Neuronal stem cell (in vitro differentiated cells): ENCODE measurements at regions not wholly inside any gene's neighbourhood (a gene's known extent, or its start where the extent isn't known, plus 50 kb on each side); places are given as distances from the start of the nearest gene placed in this dataset.

ENCODE experiments used
- DNase-seq: peaks from one replicate; pipeline ENCODE4 v3.0.0-alpha.2; 2013; ENCODE audit warnings: low spot score
- H2AFZ ChIP-seq: one replicate; pipeline ENCODE4 v1.6.1; 2013; ENCODE audit warnings: mild to moderate bottlenecking, low read length, inconsistent platforms
- H2AK5ac ChIP-seq: 2 replicates; pipeline ENCODE4 v1.6.1; 2013; ENCODE audit warnings: low read depth, mild to moderate bottlenecking, inconsistent platforms, low read length, moderate library complexity, mixed read lengths
- H2BK120ac ChIP-seq: 2 replicates; pipeline ENCODE4 v1.6.1; 2013; ENCODE audit warnings: low read depth, mild to moderate bottlenecking, inconsistent platforms, low read length, moderate library complexity, mixed read lengths
- H2BK12ac ChIP-seq: one replicate; pipeline ENCODE4 v1.6.1; 2013; ENCODE audit warnings: low read length, inconsistent platforms
- H2BK15ac ChIP-seq: 2 replicates; pipeline ENCODE4 v1.6.1; 2013; ENCODE audit warnings: mild to moderate bottlenecking, low read length, inconsistent platforms, mixed read lengths
- H2BK5ac ChIP-seq: one replicate; pipeline ENCODE4 v1.6.1; 2013; ENCODE audit warnings: inconsistent platforms, mild to moderate bottlenecking, low read length, moderate library complexity
- H3K14ac ChIP-seq: one replicate; pipeline ENCODE4 v1.6.1; 2013; ENCODE audit warnings: low read length, inconsistent platforms
- H3K18ac ChIP-seq: 2 replicates; pipeline ENCODE4 v1.6.1; 2013; ENCODE audit warnings: low read length, inconsistent platforms
- H3K23ac ChIP-seq: 2 replicates; pipeline ENCODE4 v1.6.1; 2013; ENCODE audit warnings: low read depth, mild to moderate bottlenecking, mixed read lengths, low read length, inconsistent platforms; ENCODE audit not compliant: poor library complexity
- H3K27ac ChIP-seq: replicated peaks from 3 replicates; pipeline ENCODE4 v1.5.1; 2013; ENCODE audit warnings: low read length, inconsistent platforms
- H3K27me3 ChIP-seq, 3 experiments: 2 replicates each; pipeline ENCODE4 v1.6.1; 2013; ENCODE audit warnings: low read length in 3 of 3, mild to moderate bottlenecking in 2 of 3, inconsistent platforms in 1 of 3, low read depth in 1 of 3, mixed read lengths in 1 of 3, moderate library complexity in 1 of 3; ENCODE audit not compliant: control insufficient read depth in 3 of 3, insufficient read depth in 3 of 3
- H3K36me3 ChIP-seq, 2 donors: replicated peaks in 1 of 2; 2 replicates each; pipeline ENCODE4 v1.6.1; 2013; ENCODE audit warnings: low read length in 2 of 2; ENCODE audit not compliant: control insufficient read depth in 2 of 2, insufficient read depth in 2 of 2
- H3K4ac ChIP-seq: 2 replicates; pipeline ENCODE4 v1.6.1; 2013; ENCODE audit warnings: inconsistent platforms, mild to moderate bottlenecking, low read length, moderate library complexity
- H3K4me1 ChIP-seq, 2 donors: 1 replicate in 1 of 2; 2 replicates in 1 of 2; pipeline ENCODE4 v1.6.1; 2013; ENCODE audit warnings: low read length in 2 of 2, low read depth in 1 of 2; ENCODE audit not compliant: control insufficient read depth in 2 of 2, insufficient read depth in 1 of 2
- H3K4me2 ChIP-seq: one replicate; pipeline ENCODE4 v1.6.1; 2013; ENCODE audit warnings: mild to moderate bottlenecking, low read length, inconsistent platforms; ENCODE audit not compliant: insufficient read depth, poor library complexity, severe bottlenecking
- H3K4me3 ChIP-seq, 2 donors: 2 replicates each; pipeline ENCODE4 v1.5.1; 2013; ENCODE audit warnings: low read length in 2 of 2, mild to moderate bottlenecking in 2 of 2, inconsistent platforms in 1 of 2, moderate library complexity in 1 of 2
- H3K79me1 ChIP-seq: one replicate; pipeline ENCODE4 v1.6.1; 2013; ENCODE audit warnings: low read depth, mild to moderate bottlenecking, inconsistent platforms, low read length, moderate library complexity
- H3K9ac ChIP-seq: one replicate; pipeline ENCODE4 v1.6.1; 2013; ENCODE audit warnings: mild to moderate bottlenecking, low read depth, low read length, inconsistent platforms; ENCODE audit not compliant: poor library complexity
- H3K9me3 ChIP-seq, 2 donors: replicated peaks in 1 of 2; 2 replicates each; pipeline versions ENCODE3 to v1.6.1; 2013; ENCODE audit warnings: low read length in 2 of 2, mild to moderate bottlenecking in 2 of 2, inconsistent platforms in 1 of 2, low read depth in 1 of 2, mixed read lengths in 1 of 2, moderate library complexity in 1 of 2; ENCODE audit not compliant: control insufficient read depth in 2 of 2, insufficient read depth in 1 of 2
- H4K8ac ChIP-seq: one replicate; pipeline ENCODE4 v1.6.1; 2013; ENCODE audit warnings: low read depth, mild to moderate bottlenecking, inconsistent platforms, low read length, moderate library complexity
- H4K91ac ChIP-seq: one replicate; pipeline ENCODE4 v1.6.1; 2013; ENCODE audit warnings: low read length, low read depth, mild to moderate bottlenecking, inconsistent platforms; ENCODE audit not compliant: poor library complexity
- WGBS, 2 donors: extraction: QIAGEN DNeasy Blood & Tissue Kit; methylation state at CpG; one replicate each; pipeline ENCODE4 v1.1.7; 2013; ENCODE audit warnings: missing lambda C conversion rate in 2 of 2, mixed read lengths in 1 of 2; ENCODE audit not compliant: insufficient read length in 2 of 2, insufficient replicate concordance in 1 of 2; ENCODE audit errors: extremely low coverage in 2 of 2; 5-methylcytosine and 5-hydroxymethylcytosine counted together

GRCh38 chr4:59393780-59394179, 1806.3 kb upstream of the ADGRL3 start:
- Histone ChIP-seq H3K23ac (no peak overlapping the region), H4K91ac (no peak overlapping the region), H3K27me3 (no peaks in the 10 kb centered on the region), H3K9me3 (no peaks in the 10 kb centered on the region), H2BK120ac (no peak overlapping the region), H2BK15ac (no peak overlapping the region), H2AFZ (peak overlapping the region; percentile 11), H3K9ac (no peak overlapping the region), H3K4ac (no peak overlapping the region), H3K27ac (no peak overlapping the region), H3K36me3 (no peaks in the 10 kb centered on the region), H2BK5ac (no peak overlapping the region), H3K4me3 (no peak overlapping the region), H3K4me2 (no peak overlapping the region), H4K8ac (no peak overlapping the region), H3K4me1 (no peaks in the 10 kb centered on the region), H3K18ac (no peak overlapping the region), H3K14ac (no peak overlapping the region), H3K79me1 (no peaks in the 10 kb centered on the region), H2AK5ac (no peak overlapping the region), H2BK12ac (no peak overlapping the region)
- no CpG with 5 or more reads among the region's 5 CpGs for WGBS, 2 donors
- no peak for DNase-seq

GRCh38 chr4:59400334-59400733, 1799.8 kb upstream of the ADGRL3 start:
- Histone ChIP-seq H3K4me2 (no peak overlapping the region), H3K9me3 (no peaks in the 10 kb centered on the region), H3K14ac (no peak overlapping the region), H3K79me1 (no peaks in the 10 kb centered on the region), H2BK15ac (no peak overlapping the region), H3K4me3 (no peak overlapping the region), H2AFZ (no peak overlapping the region), H4K8ac (no peak overlapping the region), H3K4me1 (no peaks in the 10 kb centered on the region), H3K27ac (no peak overlapping the region), H2BK120ac (no peak overlapping the region), H3K4ac (no peak overlapping the region), H3K27me3 (no peaks in the 10 kb centered on the region), H4K91ac (no peak overlapping the region), H2BK12ac (no peak overlapping the region), H2AK5ac (no peak overlapping the region), H3K18ac (no peak overlapping the region), H3K9ac (no peak overlapping the region), H2BK5ac (no peak overlapping the region), H3K36me3 (no peaks in the 10 kb centered on the region), H3K23ac (no peak overlapping the region)
- WGBS, 2 donors, result no CpG with 5 or more reads among the region's 4 CpGs
- no peak for DNase-seq

GRCh38 chr4:59409647-59410046, 1790.5 kb upstream of the ADGRL3 start:
- Histone ChIP-seq H3K4me2 (no peak overlapping the region), H3K9ac (no peak overlapping the region), H3K27ac (no peak overlapping the region), H3K4ac (no peak overlapping the region), H2BK120ac (no peak overlapping the region), H4K91ac (no peak overlapping the region), H2AK5ac (no peak overlapping the region), H3K27me3 (no peaks in the 10 kb centered on the region), H3K14ac (no peak overlapping the region), H3K9me3 (no peaks in the 10 kb centered on the region), H3K18ac (no peak overlapping the region), H2BK12ac (no peak overlapping the region), H3K36me3 (no peaks in the 10 kb centered on the region), H3K79me1 (no peaks in the 10 kb centered on the region), H2AFZ (no peak overlapping the region), H3K23ac (no peak overlapping the region), H4K8ac (no peak overlapping the region), H2BK5ac (no peak overlapping the region), H3K4me3 (no peak overlapping the region), H2BK15ac (no peak overlapping the region), H3K4me1 (no peaks in the 10 kb centered on the region)
- no peak for DNase-seq

- Histone ChIP-seq H2BK120ac (no peak overlapping the region), H3K36me3 (no peaks in the 10 kb centered on the region), H3K79me1 (no peaks in the 10 kb centered on the region), H3K4ac (no peak overlapping the region), H3K27me3 (no peaks in the 10 kb centered on the region), H4K91ac (no peak overlapping the region), H3K4me3 (no peak overlapping the region), H3K4me2 (no peak overlapping the region), H3K18ac (no peak overlapping the region), H2BK5ac (no peak overlapping the region), H4K8ac (no peak overlapping the region), H2BK15ac (no peak overlapping the region), H3K4me1 (no peaks in the 10 kb centered on the region), H3K23ac (no peak overlapping the region), H2BK12ac (no peak overlapping the region), H3K9ac (no peak overlapping the region), H3K9me3 (no peaks in the 10 kb centered on the region), H2AK5ac (no peak overlapping the region), H2AFZ (no peak overlapping the region), H3K14ac (no peak overlapping the region), H3K27ac (no peak overlapping the region)
- no CpG with 5 or more reads among the region's 5 CpGs for WGBS, 2 donors
- DNase-seq, result no peak
Observed at GRCh38 chr4:59412739-59413138, 1787.4 kb upstream of the ADGRL3 start.
